Activated CD4-positive, alpha-beta T cell treated with anti-CD3 and anti-CD28 coated beads, Interleukin-2, amount 50 U/mL, for 48 hours (primary cell): ENCODE measurements at regions not wholly inside any gene's neighbourhood (a gene's known extent, or its start where the extent isn't known, plus 50 kb on each side); places are given as distances from the start of the nearest gene placed in this dataset.

ENCODE experiments used
- DNase-seq, 2 experiments: peaks; one replicate each; pipeline ENCODE4 v3.0.0-alpha.2; 2020

- no peak for DNase-seq
These were observed 1677.0 kb upstream of the LRRTM1 start for GRCh38 chr2:81981585-81981984.

- DNase-seq = no peak
These were observed 1674.5 kb upstream of the LRRTM1 start for GRCh38 chr2:81979086-81979485.

- no peak for DNase-seq
These were observed 1672.4 kb upstream of the LRRTM1 start for GRCh38 chr2:81976998-81977397.

- DNase-seq = no peak
These were observed 1669.7 kb upstream of the LRRTM1 start for GRCh38 chr2:81974216-81974615.

GRCh38 chr2:81942876-81943275 lies 1638.3 kb upstream of the LRRTM1 start:
- DNase-seq = no peak

- no peak for DNase-seq
These were observed 1637.7 kb upstream of the LRRTM1 start for GRCh38 chr2:81942136-81942680.

- DNase-seq = no peak
These were observed 1635.9 kb upstream of the LRRTM1 start for GRCh38 chr2:81940266-81940955.

GRCh38 chr2:81937944-81938343 lies 1633.4 kb upstream of the LRRTM1 start:
- no peak for DNase-seq

GRCh38 chr2:81903534-81903933 lies 1599.0 kb upstream of the LRRTM1 start:
- DNase-seq = no peak

GRCh38 chr2:81901017-81901416 lies 1596.5 kb upstream of the LRRTM1 start:
- DNase-seq = no peak

GRCh38 chr2:81895620-81896250 lies 1591.2 kb upstream of the LRRTM1 start:
- no peak for DNase-seq

- DNase-seq = no peak
These were observed 1590.0 kb upstream of the LRRTM1 start for GRCh38 chr2:81894451-81894990.

- DNase-seq = no peak
These were observed 1572.1 kb upstream of the LRRTM1 start for GRCh38 chr2:81876624-81877023.

- no peak for DNase-seq
These were observed 1567.5 kb upstream of the LRRTM1 start for GRCh38 chr2:81872006-81872405.

GRCh38 chr2:81870119-81870518 lies 1565.6 kb upstream of the LRRTM1 start:
- no peak for DNase-seq

- DNase-seq = no peak
These were observed 1554.4 kb upstream of the LRRTM1 start for GRCh38 chr2:81858998-81859397.

GRCh38 chr2:81853341-81853740 lies 1548.8 kb upstream of the LRRTM1 start:
- DNase-seq = no peak

- no peak for DNase-seq
These were observed 1548.1 kb upstream of the LRRTM1 start for GRCh38 chr2:81852651-81853050.

- no peak for DNase-seq
These were observed 1535.2 kb upstream of the LRRTM1 start for GRCh38 chr2:81839780-81840179.

- DNase-seq = no peak
These were observed 1530.9 kb upstream of the LRRTM1 start for GRCh38 chr2:81835321-81836000.

GRCh38 chr2:81786811-81787210 lies 1482.3 kb upstream of the LRRTM1 start:
- DNase-seq = no peak

GRCh38 chr2:81767187-81767912 lies 1462.8 kb upstream of the LRRTM1 start:
- no peak for DNase-seq

- no peak for DNase-seq
These were observed 1443.0 kb upstream of the LRRTM1 start for GRCh38 chr2:81747481-81748070.
